HG02884 (cell line): ENCODE measurements at regions not wholly inside any gene's neighbourhood (a gene's known extent, or its start where the extent isn't known, plus 50 kb on each side); places are given as distances from the start of the nearest gene placed in this dataset.

ENCODE experiments used
- ATAC-seq: cut with Tn5 transposase; IDR thresholded peaks from one replicate; pipeline ENCODE4 v1.9.1; 2021; ENCODE audit warnings: mild to moderate bottlenecking, moderate library complexity; ENCODE audit not compliant: unreplicated experiment

DNA sequence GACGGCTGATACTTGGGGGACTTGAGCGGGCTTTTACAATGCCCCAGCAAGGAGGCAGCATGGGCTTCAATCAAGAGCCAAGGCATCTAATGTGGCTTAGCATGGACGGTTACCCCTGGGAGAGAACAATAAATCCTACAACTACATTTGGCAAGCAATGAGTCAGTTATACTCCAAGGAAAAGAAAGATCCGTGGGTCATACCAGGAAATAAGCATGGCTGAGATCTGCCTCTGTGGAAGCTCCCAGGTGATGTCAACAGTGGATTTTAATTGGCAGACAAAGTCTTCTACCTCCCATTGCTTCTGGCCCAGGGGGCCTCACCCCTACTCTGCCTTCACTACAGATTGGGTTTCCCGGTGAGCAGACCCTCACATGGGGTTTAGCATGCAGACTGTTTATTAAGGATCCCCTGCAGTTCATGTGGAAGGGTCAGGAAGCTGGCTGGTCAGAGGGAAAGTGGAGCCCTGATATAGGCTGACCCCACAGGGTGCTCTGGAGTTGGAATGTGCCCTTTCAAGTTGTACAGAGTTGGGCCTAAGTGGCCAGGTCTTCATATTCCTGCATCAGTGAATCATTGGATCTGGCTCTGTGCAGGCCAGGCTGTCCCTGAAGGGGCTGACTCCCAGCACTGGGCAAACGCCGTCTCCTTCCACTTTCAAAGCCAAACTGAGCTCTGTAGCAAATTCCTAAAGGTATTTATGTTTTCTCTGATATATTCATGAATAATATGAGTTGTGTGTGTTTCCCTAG lies 91.3 kb upstream of the GGTLC1 start:
- ATAC-seq, result no peak

DNA sequence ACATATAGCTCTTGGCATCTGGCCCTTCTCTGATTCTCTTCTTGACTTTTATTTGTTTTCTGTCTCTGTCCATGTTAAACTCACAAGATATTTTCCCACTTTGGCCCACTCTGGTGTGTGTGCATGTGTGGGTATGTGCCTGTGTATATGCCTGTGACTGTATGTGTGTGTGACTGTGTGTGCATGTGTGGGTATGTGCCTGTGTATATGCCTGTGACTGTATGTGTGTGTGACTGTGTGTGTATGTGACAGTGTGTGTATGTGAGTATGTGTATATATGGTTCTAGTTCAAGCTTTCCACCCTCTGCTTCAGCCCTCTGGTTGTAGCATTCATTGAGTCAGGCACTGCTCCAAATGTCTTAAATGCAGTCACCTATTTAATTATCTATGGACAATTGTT lies 88.6 kb upstream of the GGTLC1 start:
- ATAC-seq, result no peak

- no peak for ATAC-seq
Measured at GRCh38 chr20:24070679-24071078, 82.1 kb upstream of the GGTLC1 start.

- ATAC-seq, result no peak
Measured at GRCh38 chr20:24066076-24066700, 77.6 kb upstream of the GGTLC1 start.

DNA sequence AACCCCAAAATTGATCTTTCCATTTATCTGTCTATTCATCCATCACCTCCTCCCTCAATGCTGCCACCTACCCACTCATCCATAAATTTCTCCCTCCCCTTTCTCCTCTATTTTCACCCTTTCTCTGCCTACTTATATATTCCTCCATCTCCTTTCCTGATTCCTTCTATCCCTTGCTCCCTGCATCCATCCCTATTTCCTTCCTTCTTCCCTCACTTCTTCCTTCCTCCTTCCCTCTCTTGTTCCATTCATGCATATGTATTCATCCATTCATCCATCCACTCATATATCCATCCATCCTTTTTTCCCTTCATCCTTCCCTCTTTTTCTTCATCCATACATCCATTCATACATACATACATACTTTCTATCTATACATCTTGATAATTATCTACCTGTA lies 76.3 kb upstream of the GGTLC1 start:
- no peak for ATAC-seq

DNA sequence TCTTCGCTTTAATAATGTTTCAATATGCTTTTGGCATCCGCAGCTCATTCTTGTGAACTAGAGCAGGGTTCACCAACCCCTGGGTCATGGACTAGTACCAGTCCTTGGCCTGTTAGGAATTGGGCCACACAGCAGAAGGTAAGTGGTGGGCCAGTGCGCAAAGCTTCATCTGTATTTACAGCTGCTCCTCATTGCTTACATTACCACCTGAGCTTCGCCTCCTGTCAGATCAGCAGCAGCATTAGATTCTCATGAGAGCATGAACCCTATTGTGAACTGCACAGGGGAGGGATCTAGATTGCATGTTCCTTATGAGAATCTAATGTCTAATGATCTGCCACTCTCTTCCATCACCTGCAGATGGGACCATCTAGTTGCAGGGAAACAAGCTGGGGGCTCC lies 75.5 kb upstream of the GGTLC1 start:
- ATAC-seq, result no peak

GRCh38 chr20:24063100-24063499 lies 74.5 kb upstream of the GGTLC1 start:
- ATAC-seq, result no peak

DNA sequence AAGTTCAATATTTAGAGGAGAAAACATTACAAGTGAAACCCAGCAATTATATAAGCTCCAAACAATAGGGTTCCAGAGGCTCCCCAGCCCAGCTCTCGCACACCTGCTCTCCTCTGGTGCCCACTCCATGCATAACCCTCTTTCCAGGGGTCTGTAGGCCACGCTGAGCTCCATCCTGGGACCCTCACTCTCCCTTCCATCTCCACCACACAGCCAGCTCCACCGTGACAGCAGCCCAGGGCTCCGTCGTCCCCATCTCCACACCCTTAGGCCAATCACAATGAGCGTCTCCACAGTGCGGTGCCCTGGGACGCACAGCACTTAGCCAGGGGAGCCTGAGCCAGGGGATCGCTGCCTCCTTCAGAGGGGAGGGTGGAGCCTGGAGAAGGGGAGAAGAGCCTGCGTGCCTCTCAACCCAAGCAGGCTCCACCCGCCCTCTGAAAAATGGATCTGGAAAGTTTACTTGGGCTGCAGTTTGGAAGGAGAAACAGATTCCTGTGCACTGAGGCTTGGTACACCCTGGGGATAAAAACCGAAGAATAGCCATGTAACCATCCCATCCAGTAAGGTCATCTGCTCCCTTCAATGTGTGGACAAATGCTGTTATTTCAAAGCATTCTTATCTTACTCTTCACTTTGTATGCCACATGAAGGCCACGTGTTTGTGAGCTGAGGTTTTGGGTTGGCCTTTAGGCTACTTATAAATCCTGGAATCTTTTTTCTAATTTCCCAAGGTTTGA lies 72.4 kb upstream of the GGTLC1 start:
- ATAC-seq, result no peak

DNA sequence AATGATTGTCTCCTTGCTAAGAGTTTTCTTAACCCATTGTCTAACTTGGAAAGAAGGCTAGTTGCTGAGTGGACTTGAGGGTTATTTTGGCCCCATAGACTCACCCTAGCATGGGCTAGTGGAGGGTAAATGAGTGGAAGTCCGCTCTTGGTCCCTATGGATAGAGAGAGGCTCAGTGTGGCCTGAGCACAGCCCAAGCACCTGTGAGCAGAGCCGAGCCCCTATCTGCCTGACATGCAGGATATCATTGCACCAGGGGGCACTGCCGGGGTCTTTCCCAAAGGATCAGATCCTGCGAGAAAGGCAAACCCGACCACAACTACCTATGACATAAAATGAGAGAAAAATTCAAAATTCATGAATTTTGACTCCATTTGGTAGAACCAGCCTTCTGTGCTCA lies 70.6 kb upstream of the GGTLC1 start:
- no peak for ATAC-seq

GRCh38 chr20:24056491-24056890 lies 67.9 kb upstream of the GGTLC1 start:
- no peak for ATAC-seq

DNA sequence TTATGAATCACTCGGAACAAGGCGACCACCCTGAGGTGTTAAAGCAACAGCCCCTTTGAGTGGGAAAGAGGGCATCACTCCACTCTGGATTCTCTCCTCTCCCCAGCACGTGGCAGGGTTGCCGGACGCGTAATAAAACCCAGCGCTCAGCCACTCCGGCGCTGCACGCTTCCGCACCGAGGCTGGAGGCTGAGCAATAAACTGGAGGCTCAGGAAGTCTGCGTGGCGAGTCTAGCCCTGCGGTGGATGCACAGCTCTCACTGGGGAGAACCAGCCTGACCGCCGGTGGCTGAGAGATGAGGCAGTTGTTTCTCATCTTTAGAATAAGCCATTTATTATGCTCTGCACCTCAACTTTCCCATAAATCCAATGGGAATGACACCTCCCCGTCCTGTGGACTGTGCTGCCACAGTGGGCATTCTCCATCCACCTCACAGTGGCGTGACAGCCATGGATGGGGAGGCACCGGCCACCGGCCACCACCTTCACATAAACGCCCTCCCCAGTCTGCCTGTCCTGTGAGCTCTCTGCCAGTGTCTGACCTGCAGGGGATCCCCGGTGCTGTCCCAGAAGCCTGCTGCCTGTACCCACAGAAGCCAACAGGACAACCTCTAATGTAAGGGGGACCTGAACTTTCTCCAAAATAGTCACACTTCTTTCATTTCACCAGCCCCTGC lies 64.2 kb upstream of the GGTLC1 start:
- no peak for ATAC-seq

- no peak for ATAC-seq
Measured at GRCh38 chr20:24051160-24051559, 62.6 kb upstream of the GGTLC1 start.

DNA sequence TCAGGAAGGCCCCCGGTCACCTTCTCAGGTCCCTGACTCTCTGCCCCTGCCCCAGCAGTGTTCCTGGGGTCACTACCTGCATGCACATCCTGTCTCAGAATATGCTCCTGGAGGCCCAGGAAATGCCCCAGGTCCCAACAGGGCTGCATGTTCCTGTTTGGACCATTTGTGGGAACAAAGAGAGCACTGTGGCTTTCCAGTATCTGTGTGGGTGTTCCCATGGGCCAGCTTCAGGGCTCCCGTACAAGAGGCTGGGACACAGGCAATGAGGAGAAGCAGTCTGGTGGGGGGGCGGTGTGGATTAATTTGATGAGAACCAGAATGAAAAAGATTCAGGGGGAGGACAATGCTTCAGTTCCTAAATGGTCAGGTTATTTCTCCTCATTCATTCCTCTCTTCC lies 61.5 kb upstream of the GGTLC1 start:
- ATAC-seq, result no peak

GRCh38 chr20:24049081-24049480 lies 60.5 kb upstream of the GGTLC1 start:
- no peak for ATAC-seq

DNA sequence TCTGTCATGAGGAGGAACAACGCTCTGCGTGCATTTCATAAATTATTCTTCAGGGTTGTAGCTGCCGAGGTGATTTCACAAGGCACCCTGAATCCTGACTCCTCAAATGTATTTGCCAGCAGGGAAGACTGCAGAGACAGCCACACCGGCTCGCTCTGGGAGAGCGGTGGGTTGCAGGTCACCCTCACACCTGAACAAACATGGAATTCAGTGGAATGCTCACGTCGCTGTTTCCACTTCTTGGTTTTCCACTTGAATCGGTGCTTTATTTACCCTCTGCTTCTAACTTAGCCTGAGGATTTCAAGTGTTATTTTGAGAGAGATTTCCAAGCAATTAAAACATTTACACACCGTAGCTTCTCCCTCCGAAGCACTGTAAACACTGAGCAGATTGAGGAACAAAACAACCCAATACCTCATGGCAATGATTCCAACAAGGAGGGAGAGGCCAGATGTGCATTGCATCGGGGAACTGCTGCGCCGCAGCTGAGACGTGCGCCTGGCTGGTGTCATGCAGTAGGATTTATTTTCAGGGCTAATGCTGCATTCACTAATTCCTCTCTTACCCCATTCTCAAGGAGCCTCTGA lies 59.5 kb upstream of the GGTLC1 start:
- ATAC-seq, result no peak

GRCh38 chr20:24046888-24047287 lies 58.3 kb upstream of the GGTLC1 start:
- no peak for ATAC-seq

- no peak for ATAC-seq
Measured at GRCh38 chr20:24045621-24046318, 57.2 kb upstream of the GGTLC1 start.

DNA sequence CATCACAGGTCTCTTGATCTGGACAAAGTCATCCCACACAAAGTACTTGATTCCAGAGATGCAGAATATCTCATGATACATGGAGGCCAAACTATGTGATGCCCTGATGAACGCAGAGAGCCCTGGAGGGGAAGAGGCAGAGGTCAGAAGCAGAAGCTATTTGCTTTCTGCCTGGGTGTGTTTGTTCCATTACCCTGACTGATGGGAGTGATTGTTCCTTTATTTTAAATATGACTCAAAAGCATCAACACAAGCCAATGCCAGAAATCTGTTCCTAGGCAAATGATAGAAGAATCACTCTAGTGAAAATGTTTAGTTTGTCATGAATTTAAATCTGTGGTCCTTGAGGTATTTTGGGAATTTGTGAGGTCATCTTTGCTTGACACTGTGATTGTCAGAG lies 54.7 kb upstream of the GGTLC1 start:
- no peak for ATAC-seq

DNA sequence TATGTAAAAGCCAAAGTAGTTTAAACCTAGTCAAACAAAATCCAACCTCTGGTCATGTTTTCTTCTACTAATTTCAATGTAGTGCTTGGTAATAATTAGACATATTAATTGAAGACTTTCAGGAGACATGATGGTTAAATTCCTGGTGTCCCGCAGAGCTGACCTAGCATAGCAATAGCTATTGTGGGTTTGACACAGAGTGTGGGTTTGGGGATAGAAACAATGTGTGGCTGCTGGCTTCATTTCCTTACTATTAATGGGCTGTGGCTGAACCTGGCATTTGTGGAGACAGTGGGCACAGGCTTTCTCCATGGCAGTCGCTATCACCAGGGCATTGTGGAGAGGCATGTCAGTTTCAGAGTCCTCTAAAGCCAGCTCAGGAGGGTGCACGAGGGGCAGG lies 54.1 kb upstream of the GGTLC1 start:
- ATAC-seq, result no peak

GRCh38 chr20:24040896-24041459 lies 52.4 kb upstream of the GGTLC1 start:
- ATAC-seq, result no peak
